CD1c-positive myeloid dendritic cell (primary cell): ENCODE measurements at regions not wholly inside any gene's neighbourhood (a gene's known extent, or its start where the extent isn't known, plus 50 kb on each side); places are given as distances from the start of the nearest gene placed in this dataset.

Source experiments
- DNase-seq: peaks from one replicate; pipeline ENCODE4 v3.0.0-alpha.2; 2016; ENCODE audit errors: extremely low spot score

GRCh38 chr20:41887500-41887899 lies 269.3 kb upstream of the CHD6 start:
- DNase-seq: no peak

GRCh38 chr20:41881466-41882046 lies 263.4 kb upstream of the CHD6 start:
- DNase-seq: no peak

- DNase-seq: no peak
These were observed 260.9 kb upstream of the CHD6 start for GRCh38 chr20:41879123-41879522.

- no peak for DNase-seq
These were observed 259.7 kb upstream of the CHD6 start for GRCh38 chr20:41877911-41878310.

- DNase-seq: no peak
These were observed 256.5 kb upstream of the CHD6 start for GRCh38 chr20:41874658-41875057.

- DNase-seq: no peak
These were observed 254.8 kb upstream of the CHD6 start for GRCh38 chr20:41872930-41873329.

- DNase-seq: no peak
These were observed 252.8 kb upstream of the CHD6 start for GRCh38 chr20:41870869-41871462.

GRCh38 chr20:41869261-41869660 lies 251.1 kb upstream of the CHD6 start:
- no peak for DNase-seq

GRCh38 chr20:41865938-41866337 lies 247.8 kb upstream of the CHD6 start:
- no peak for DNase-seq

- DNase-seq: no peak
These were observed 244.3 kb upstream of the CHD6 start for GRCh38 chr20:41862476-41862875.

GRCh38 chr20:41861772-41862422 lies 243.7 kb upstream of the CHD6 start:
- DNase-seq: no peak

GRCh38 chr20:41854765-41855164 lies 236.6 kb upstream of the CHD6 start:
- no peak for DNase-seq

GRCh38 chr20:41853806-41854205 lies 235.6 kb upstream of the CHD6 start:
- no peak for DNase-seq

GRCh38 chr20:41848180-41848579 lies 230.0 kb upstream of the CHD6 start:
- DNase-seq: no peak

GRCh38 chr20:41837669-41838224 lies 219.6 kb upstream of the CHD6 start:
- no peak for DNase-seq

- DNase-seq: no peak
These were observed 215.6 kb upstream of the CHD6 start for GRCh38 chr20:41833739-41834138.

- DNase-seq: no peak
These were observed 212.5 kb upstream of the CHD6 start for GRCh38 chr20:41830702-41831101.

- no peak for DNase-seq
These were observed 201.3 kb upstream of the CHD6 start for GRCh38 chr20:41819436-41819835.

- no peak for DNase-seq
These were observed 200.8 kb upstream of the CHD6 start for GRCh38 chr20:41818991-41819390.

GRCh38 chr20:41818369-41818768 lies 200.2 kb upstream of the CHD6 start:
- DNase-seq: no peak

GRCh38 chr20:41811456-41811855 lies 193.3 kb upstream of the CHD6 start:
- no peak for DNase-seq

- DNase-seq: no peak
These were observed 181.9 kb upstream of the CHD6 start for GRCh38 chr20:41800040-41800439.

GRCh38 chr20:41798930-41799502 lies 180.8 kb upstream of the CHD6 start:
- DNase-seq: no peak
